ENCODE measurements at regions not wholly inside any gene's neighbourhood (a gene's known extent, or its start where the extent isn't known, plus 50 kb on each side); places are given as distances from the start of the nearest gene placed in this dataset.
A peak's percentile ranks its signal among the peaks of the same experiment; 100 is the strongest.

GRCh38 chr13:67950603-67951002 lies 720.5 kb upstream of the PCDH9 start:
- TF ChIP-seq ESRRG (CRISPR knock-in tag; IDR thresholded peaks at IDR 0.05) (no peak), ZNF565 (CRISPR knock-in tag; conservative IDR thresholded peaks at IDR 0.05; ENCODE audit: low read depth) (no peak), OSR1 (CRISPR knock-in tag; IDR thresholded peaks at IDR 0.05) (no peak), TCF4 (CRISPR knock-in tag; IDR thresholded peaks at IDR 0.05; ENCODE audit: borderline replicate concordance) (no peak), ZNF70 (CRISPR knock-in tag; IDR thresholded peaks at IDR 0.05) (no peak), CREB5 (CRISPR knock-in tag; IDR thresholded peaks at IDR 0.05; ENCODE audit: low read depth) (no peak), RARB (CRISPR knock-in tag; IDR thresholded peaks at IDR 0.05) (no peak), POU6F1 (CRISPR knock-in tag; IDR thresholded peaks at IDR 0.05; ENCODE audit: borderline replicate concordance, low read depth) (no peak), ZNF8 (CRISPR knock-in tag; IDR thresholded peaks at IDR 0.05) (no peak), TOX (CRISPR knock-in tag; IDR thresholded peaks at IDR 0.05; ENCODE audit: borderline replicate concordance) (no peak), ZFP3 (CRISPR knock-in tag; IDR thresholded peaks at IDR 0.05) (no peak)
- no peak for ATAC-seq

GRCh38 chr13:67946131-67946530 lies 716.0 kb upstream of the PCDH9 start:
- no peak for ATAC-seq
- TF ChIP-seq OSR1 (CRISPR knock-in tag; IDR thresholded peaks at IDR 0.05) (no peak), PPARA (CRISPR knock-in tag; IDR thresholded peaks at IDR 0.05; ENCODE audit: borderline replicate concordance) (no peak), RARB (CRISPR knock-in tag; IDR thresholded peaks at IDR 0.05) (no peak), ZNF565 (CRISPR knock-in tag; conservative IDR thresholded peaks at IDR 0.05; ENCODE audit: low read depth) (no peak), CSDC2 (CRISPR knock-in tag; IDR thresholded peaks at IDR 0.05) (no peak), CSRNP3 (CRISPR knock-in tag; IDR thresholded peaks at IDR 0.05) (no peak), ESRRG (CRISPR knock-in tag; IDR thresholded peaks at IDR 0.05) (no peak), ZNF70 (CRISPR knock-in tag; IDR thresholded peaks at IDR 0.05) (no peak), GLIS3 (CRISPR knock-in tag; IDR thresholded peaks at IDR 0.05) (no peak), TOX (CRISPR knock-in tag; IDR thresholded peaks at IDR 0.05; ENCODE audit: borderline replicate concordance) (no peak), SNAI2 (CRISPR knock-in tag; IDR thresholded peaks at IDR 0.05) (no peak), ZFP30 (CRISPR knock-in tag; IDR thresholded peaks at IDR 0.05) (no peak), ARNTL (CRISPR knock-in tag; IDR thresholded peaks at IDR 0.05; ENCODE audit: borderline replicate concordance, low read depth) (no peak), BACH2 (CRISPR knock-in tag; IDR thresholded peaks at IDR 0.05; ENCODE audit: borderline replicate concordance) (no peak)

- TF ChIP-seq TCF4 (CRISPR knock-in tag; IDR thresholded peaks at IDR 0.05; ENCODE audit: borderline replicate concordance) (no peak), ZNF8 (CRISPR knock-in tag; IDR thresholded peaks at IDR 0.05) (no peak), BACH2 (CRISPR knock-in tag; IDR thresholded peaks at IDR 0.05; ENCODE audit: borderline replicate concordance) (no peak), POU6F1 (CRISPR knock-in tag; IDR thresholded peaks at IDR 0.05; ENCODE audit: borderline replicate concordance, low read depth) (no peak), CSDC2 (CRISPR knock-in tag; IDR thresholded peaks at IDR 0.05) (no peak), ZNF565 (CRISPR knock-in tag; conservative IDR thresholded peaks at IDR 0.05; ENCODE audit: low read depth) (no peak), TOX (CRISPR knock-in tag; IDR thresholded peaks at IDR 0.05; ENCODE audit: borderline replicate concordance) (no peak), RARB (CRISPR knock-in tag; IDR thresholded peaks at IDR 0.05) (no peak), GLIS3 (CRISPR knock-in tag; IDR thresholded peaks at IDR 0.05) (no peak), ZFP3 (CRISPR knock-in tag; IDR thresholded peaks at IDR 0.05) (no peak)
- peak; percentile 40; the same call in 1 of the 3 replicates for ATAC-seq
Measured at GRCh38 chr13:67943116-67943515, 713.0 kb upstream of the PCDH9 start.

GRCh38 chr13:67935626-67936025 lies 705.5 kb upstream of the PCDH9 start:
- no peak for ATAC-seq
- TF ChIP-seq ZC3H10 (CRISPR knock-in tag; IDR thresholded peaks at IDR 0.05) (no peak), ISL1 (CRISPR knock-in tag; IDR thresholded peaks at IDR 0.05) (peak; percentile 56), CSRNP3 (CRISPR knock-in tag; IDR thresholded peaks at IDR 0.05) (no peak)
